Adrenal gland (tissue), 5 donors: ENCODE measurements at regions not wholly inside any gene's neighbourhood (a gene's known extent, or its start where the extent isn't known, plus 50 kb on each side); places are given as distances from the start of the nearest gene placed in this dataset.

Experiments used
- POLR2A ChIP-seq, 2 donors: fragments of 450-650 bp; IDR thresholded peaks; one replicate each; pipeline ENCODE4 v1.6.1; 2017; ENCODE audit warnings: antibody characterized with exemption in 2 of 2, mild to moderate bottlenecking in 2 of 2, moderate library complexity in 1 of 2
- TF ChIP-seq, protein P1 (sequence below), 6 experiments: fragments of 450-650 bp in 4 of 6; fragments of 200-600 bp in 2 of 6; sonication (generic) in 1 of 6; IDR thresholded peaks; 1 replicate in 5 of 6; 2 replicates in 1 of 6; pipeline versions ENCODE4 v1.5.1 to v1.8.0; 2016 to 2021; ENCODE audit warnings: antibody characterized with exemption in 6 of 6, mild to moderate bottlenecking in 2 of 6, moderate library complexity in 1 of 6
- donor health status: DM: no; HTN: no; CAD: no.

DNA sequence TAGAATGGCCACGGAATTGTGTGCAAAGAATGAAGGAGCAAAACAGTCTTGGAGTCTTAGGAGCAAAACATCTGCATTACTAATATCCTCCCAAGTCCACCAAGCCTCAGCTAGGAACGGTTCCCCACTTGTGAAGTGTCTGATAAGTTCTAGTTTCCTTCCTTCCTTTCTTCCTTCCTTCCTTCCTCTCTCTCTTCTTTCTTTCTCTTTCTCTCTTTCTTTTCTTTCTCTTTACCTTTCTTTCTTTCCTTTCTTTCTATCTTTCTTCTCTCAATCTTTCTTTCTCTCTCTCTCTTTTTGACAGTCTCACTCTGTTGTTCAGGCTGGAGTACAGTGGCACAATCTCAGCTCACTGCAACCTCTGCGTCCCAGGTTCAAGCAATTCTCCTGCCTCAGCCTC is 160.8 kb downstream of the FOXL1 start:
- TF ChIP-seq, protein P1, sequence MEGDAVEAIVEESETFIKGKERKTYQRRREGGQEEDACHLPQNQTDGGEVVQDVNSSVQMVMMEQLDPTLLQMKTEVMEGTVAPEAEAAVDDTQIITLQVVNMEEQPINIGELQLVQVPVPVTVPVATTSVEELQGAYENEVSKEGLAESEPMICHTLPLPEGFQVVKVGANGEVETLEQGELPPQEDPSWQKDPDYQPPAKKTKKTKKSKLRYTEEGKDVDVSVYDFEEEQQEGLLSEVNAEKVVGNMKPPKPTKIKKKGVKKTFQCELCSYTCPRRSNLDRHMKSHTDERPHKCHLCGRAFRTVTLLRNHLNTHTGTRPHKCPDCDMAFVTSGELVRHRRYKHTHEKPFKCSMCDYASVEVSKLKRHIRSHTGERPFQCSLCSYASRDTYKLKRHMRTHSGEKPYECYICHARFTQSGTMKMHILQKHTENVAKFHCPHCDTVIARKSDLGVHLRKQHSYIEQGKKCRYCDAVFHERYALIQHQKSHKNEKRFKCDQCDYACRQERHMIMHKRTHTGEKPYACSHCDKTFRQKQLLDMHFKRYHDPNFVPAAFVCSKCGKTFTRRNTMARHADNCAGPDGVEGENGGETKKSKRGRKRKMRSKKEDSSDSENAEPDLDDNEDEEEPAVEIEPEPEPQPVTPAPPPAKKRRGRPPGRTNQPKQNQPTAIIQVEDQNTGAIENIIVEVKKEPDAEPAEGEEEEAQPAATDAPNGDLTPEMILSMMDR (IDR thresholded peaks at IDR 0.05), result no peak
- no peak for TF ChIP-seq POLR2A (IDR thresholded peaks at IDR 0.05)
